ENCODE measurements at regions not wholly inside any gene's neighbourhood (a gene's known extent, or its start where the extent isn't known, plus 50 kb on each side); places are given as distances from the start of the nearest gene placed in this dataset.
"Not testable (repeated sequence)": the region's sequence is repeated elsewhere in the genome, so short reads cannot be mapped to it uniquely, and the experiment has no call there.

- H3K27me3 ChIP-seq (ENCODE audit: control insufficient read depth, insufficient read depth, low read length), result no peaks in the 10 kb centered on the region
- no peak overlapping the region for H3K27ac ChIP-seq (ENCODE audit: low read length)
- no peak overlapping the region for H3K4me3 ChIP-seq (ENCODE audit: low read length)
- no peak for DNase-seq (ENCODE audit: low read depth, low spot score)
- WGBS (ENCODE audit: insufficient coverage, insufficient read length), result no CpG with 5 or more reads among the region's 2 CpGs
- no peaks in the 10 kb centered on the region for H3K36me3 ChIP-seq (ENCODE audit: control insufficient read depth, insufficient read depth, low read length)
- H3K4me1 ChIP-seq (ENCODE audit: control insufficient read depth, insufficient read depth, low read length), result no peaks in the 10 kb centered on the region
- H3K9me3 ChIP-seq (ENCODE audit: control insufficient read depth, insufficient read depth, low read length), result no peaks in the 10 kb centered on the region
Observed at GRCh38 chr14:30381861-30382480, 177.0 kb upstream of the G2E3 start.

GRCh38 chr14:30385925-30386324, 173.0 kb upstream of the G2E3 start:
- Histone ChIP-seq H3K4me1 (ENCODE audit: control insufficient read depth, insufficient read depth, low read length) (0 out of 2 replicates have a peak, but pooled peaks cover 1% of the 10 kb centered on the region), H3K27me3 (ENCODE audit: control insufficient read depth, insufficient read depth, low read length) (no peaks in the 10 kb centered on the region), H3K36me3 (ENCODE audit: control insufficient read depth, insufficient read depth, low read length) (no peaks in the 10 kb centered on the region), H3K9me3 (ENCODE audit: control insufficient read depth, insufficient read depth, low read length) (no peaks in the 10 kb centered on the region), H3K27ac (ENCODE audit: low read length) (no peak overlapping the region), H3K4me3 (ENCODE audit: low read length) (no peak overlapping the region)
- DNase-seq (ENCODE audit: low read depth, low spot score), result no peak
- no CpG with 5 or more reads among the region's 1 CpG for WGBS (ENCODE audit: insufficient coverage, insufficient read length)

GRCh38 chr14:30387871-30388270, 171.1 kb upstream of the G2E3 start:
- WGBS (ENCODE audit: insufficient coverage, insufficient read length), result no CpG with 5 or more reads among the region's 3 CpGs
- Histone ChIP-seq H3K9me3 (ENCODE audit: control insufficient read depth, insufficient read depth, low read length) (no peaks in the 10 kb centered on the region), H3K27ac (ENCODE audit: low read length) (no peak overlapping the region), H3K36me3 (ENCODE audit: control insufficient read depth, insufficient read depth, low read length) (no peaks in the 10 kb centered on the region), H3K27me3 (ENCODE audit: control insufficient read depth, insufficient read depth, low read length) (no peaks in the 10 kb centered on the region), H3K4me3 (ENCODE audit: low read length) (no peak overlapping the region), H3K4me1 (ENCODE audit: control insufficient read depth, insufficient read depth, low read length) (0 out of 2 replicates have a peak, but pooled peaks cover 1% of the 10 kb centered on the region)
- no peak for DNase-seq (ENCODE audit: low read depth, low spot score)

GRCh38 chr14:30389134-30389876, 169.7 kb upstream of the G2E3 start:
- Histone ChIP-seq H3K36me3 (ENCODE audit: control insufficient read depth, insufficient read depth, low read length) (no peaks in the 10 kb centered on the region), H3K27me3 (ENCODE audit: control insufficient read depth, insufficient read depth, low read length) (no peaks in the 10 kb centered on the region), H3K4me1 (ENCODE audit: control insufficient read depth, insufficient read depth, low read length) (0 out of 2 replicates have a peak, but pooled peaks cover 1% of the 10 kb centered on the region), H3K9me3 (ENCODE audit: control insufficient read depth, insufficient read depth, low read length) (no peaks in the 10 kb centered on the region), H3K4me3 (ENCODE audit: low read length) (no peak overlapping the region), H3K27ac (ENCODE audit: low read length) (no peak overlapping the region)
- no CpG with 5 or more reads among the region's 6 CpGs for WGBS (ENCODE audit: insufficient coverage, insufficient read length)
- no peak for DNase-seq (ENCODE audit: low read depth, low spot score)

GRCh38 chr14:30389877-30390385, 169.0 kb upstream of the G2E3 start:
- no peak for DNase-seq (ENCODE audit: low read depth, low spot score)
- H3K36me3 ChIP-seq (ENCODE audit: control insufficient read depth, insufficient read depth, low read length), result no peaks in the 10 kb centered on the region
- H3K27ac ChIP-seq (ENCODE audit: low read length), result no peak overlapping the region
- WGBS (ENCODE audit: insufficient coverage, insufficient read length), result no CpG with 5 or more reads among the region's 4 CpGs
- H3K9me3 ChIP-seq (ENCODE audit: control insufficient read depth, insufficient read depth, low read length), result no peaks in the 10 kb centered on the region
- no peak overlapping the region for H3K4me3 ChIP-seq (ENCODE audit: low read length)
- H3K27me3 ChIP-seq (ENCODE audit: control insufficient read depth, insufficient read depth, low read length), result no peaks in the 10 kb centered on the region
- H3K4me1 ChIP-seq (ENCODE audit: control insufficient read depth, insufficient read depth, low read length), result 0 out of 2 replicates have a peak, but pooled peaks cover 1% of the 10 kb centered on the region

GRCh38 chr14:30395065-30395464, 163.9 kb upstream of the G2E3 start:
- Histone ChIP-seq H3K4me1 (ENCODE audit: control insufficient read depth, insufficient read depth, low read length) (no peaks in the 10 kb centered on the region), H3K4me3 (ENCODE audit: low read length) (no peak overlapping the region), H3K27me3 (ENCODE audit: control insufficient read depth, insufficient read depth, low read length) (no peaks in the 10 kb centered on the region), H3K9me3 (ENCODE audit: control insufficient read depth, insufficient read depth, low read length) (no peaks in the 10 kb centered on the region), H3K36me3 (ENCODE audit: control insufficient read depth, insufficient read depth, low read length) (no peaks in the 10 kb centered on the region), H3K27ac (ENCODE audit: low read length) (no peak overlapping the region)
- no CpG with 5 or more reads among the region's 1 CpG for WGBS (ENCODE audit: insufficient coverage, insufficient read length)
- DNase-seq (ENCODE audit: low read depth, low spot score), result no peak

- no peak for DNase-seq (ENCODE audit: low read depth, low spot score)
- Histone ChIP-seq H3K27ac (ENCODE audit: low read length) (no peak overlapping the region), H3K9me3 (ENCODE audit: control insufficient read depth, insufficient read depth, low read length) (no peaks in the 10 kb centered on the region), H3K4me3 (ENCODE audit: low read length) (no peak overlapping the region), H3K27me3 (ENCODE audit: control insufficient read depth, insufficient read depth, low read length) (no peaks in the 10 kb centered on the region), H3K36me3 (ENCODE audit: control insufficient read depth, insufficient read depth, low read length) (no peaks in the 10 kb centered on the region), H3K4me1 (ENCODE audit: control insufficient read depth, insufficient read depth, low read length) (no peaks in the 10 kb centered on the region)
Observed at GRCh38 chr14:30402846-30403245, 156.1 kb upstream of the G2E3 start.

- no peaks in the 10 kb centered on the region for H3K36me3 ChIP-seq (ENCODE audit: control insufficient read depth, insufficient read depth, low read length)
- H3K27ac ChIP-seq (ENCODE audit: low read length), result no peak overlapping the region
- no peak overlapping the region for H3K4me3 ChIP-seq (ENCODE audit: low read length)
- WGBS (ENCODE audit: insufficient coverage, insufficient read length), result 100% methylated on average over 1 of the region's 4 CpGs
- H3K4me1 ChIP-seq (ENCODE audit: control insufficient read depth, insufficient read depth, low read length), result no peaks in the 10 kb centered on the region
- H3K27me3 ChIP-seq (ENCODE audit: control insufficient read depth, insufficient read depth, low read length), result no peaks in the 10 kb centered on the region
- no peaks in the 10 kb centered on the region for H3K9me3 ChIP-seq (ENCODE audit: control insufficient read depth, insufficient read depth, low read length)
- DNase-seq (ENCODE audit: low read depth, low spot score), result no peak
Observed at GRCh38 chr14:30403791-30404190, 155.2 kb upstream of the G2E3 start.

GRCh38 chr14:30409508-30410015, 149.4 kb upstream of the G2E3 start:
- H3K4me3 ChIP-seq (ENCODE audit: low read length); H3K27me3 ChIP-seq (ENCODE audit: control insufficient read depth, insufficient read depth, low read length); H3K27ac ChIP-seq (ENCODE audit: low read length); H3K9me3 ChIP-seq (ENCODE audit: control insufficient read depth, insufficient read depth, low read length); H3K36me3 ChIP-seq (ENCODE audit: control insufficient read depth, insufficient read depth, low read length); H3K4me1 ChIP-seq (ENCODE audit: control insufficient read depth, insufficient read depth, low read length); DNase-seq (ENCODE audit: low read depth, low spot score): not testable (repeated sequence)
- WGBS (ENCODE audit: insufficient coverage, insufficient read length), result no CpG with 5 or more reads among the region's 2 CpGs

- Histone ChIP-seq H3K9me3 (ENCODE audit: control insufficient read depth, insufficient read depth, low read length) (no peaks in the 10 kb centered on the region), H3K4me3 (ENCODE audit: low read length) (no peak overlapping the region)
- no CpG with 5 or more reads among the region's 4 CpGs for WGBS (ENCODE audit: insufficient coverage, insufficient read length)
Observed at GRCh38 chr14:30410986-30411385, 148.0 kb upstream of the G2E3 start.

More at GRCh38 chr14:30410986-30411385, 148.0 kb upstream of the G2E3 start:
- no peak overlapping the region for H3K27ac ChIP-seq (ENCODE audit: low read length)
- H3K36me3 ChIP-seq (ENCODE audit: control insufficient read depth, insufficient read depth, low read length), result no peaks in the 10 kb centered on the region
- no peak for DNase-seq (ENCODE audit: low read depth, low spot score)
- H3K4me1 ChIP-seq (ENCODE audit: control insufficient read depth, insufficient read depth, low read length), result no peaks in the 10 kb centered on the region
- no peaks in the 10 kb centered on the region for H3K27me3 ChIP-seq (ENCODE audit: control insufficient read depth, insufficient read depth, low read length)
